Smooth muscle cell (in vitro differentiated cells): ENCODE measurements at regions not wholly inside any gene's neighbourhood (a gene's known extent, or its start where the extent isn't known, plus 50 kb on each side); places are given as distances from the start of the nearest gene placed in this dataset.

Source experiments
- DNase-seq: peaks from one replicate; lab custom pipeline; 2025; ENCODE audit not compliant: unreplicated experiment; lab: John Stamatoyannopoulos, UW
- H2AFZ ChIP-seq: fragments of 200-600 bp; sonication (generic); 2 replicates; pipeline ENCODE4 v1.6.0; 2016; ENCODE audit warnings: antibody characterized with exemption, low read depth, mild to moderate bottlenecking
- H3F3A ChIP-seq: fragments of 200-600 bp; sonication (generic); 2 replicates; pipeline ENCODE4 v1.6.0; 2017; ENCODE audit warnings: antibody characterized with exemption, low read depth
- H3K27ac ChIP-seq: fragments of 200-600 bp; sonication (generic); 2 replicates; pipeline ENCODE4 v1.5.1; 2016; ENCODE audit warnings: low read depth, mild to moderate bottlenecking
- H3K27me3 ChIP-seq: fragments of 200-600 bp; sonication (generic); 2 replicates; pipeline ENCODE4 v1.6.1; 2016; ENCODE audit warnings: low read depth, mild to moderate bottlenecking
- H3K36me3 ChIP-seq: fragments of 200-600 bp; sonication (generic); 2 replicates; pipeline ENCODE4 v1.5.1; 2016; ENCODE audit warnings: low read depth
- H3K4me1 ChIP-seq: fragments of 200-600 bp; sonication (generic); 2 replicates; pipeline ENCODE4 v1.5.1; 2016; ENCODE audit warnings: low read depth
- H3K4me2 ChIP-seq: fragments of 200-600 bp; sonication (generic); 2 replicates; pipeline ENCODE4 v1.6.0; 2016; ENCODE audit warnings: mild to moderate bottlenecking
- H3K4me3 ChIP-seq: fragments of 200-600 bp; sonication (generic); 2 replicates; pipeline ENCODE4 v1.5.1; 2016; ENCODE audit warnings: mild to moderate bottlenecking
- H3K79me2 ChIP-seq: fragments of 200-600 bp; sonication (generic); 2 replicates; pipeline ENCODE4 v1.6.0; 2016; ENCODE audit warnings: low read depth, mild to moderate bottlenecking
- H3K9ac ChIP-seq: fragments of 200-600 bp; sonication (generic); 2 replicates; pipeline ENCODE4 v1.6.0; 2016; ENCODE audit warnings: low read depth
- H3K9me3 ChIP-seq: fragments of 200-600 bp; sonication (generic); replicated peaks from 2 replicates; pipeline ENCODE4 v1.5.1; 2016; ENCODE audit warnings: low read depth
- H4K20me1 ChIP-seq: fragments of 200-600 bp; sonication (generic); 2 replicates; pipeline ENCODE4 v1.6.0; 2016; ENCODE audit warnings: low read depth
- WGBS: methylation state at CpG from one replicate; pipeline ENCODE4 v1.1.7; 2016; ENCODE audit warnings: low lambda C conversion rate; 5-methylcytosine and 5-hydroxymethylcytosine counted together
- TF ChIP-seq, protein P1 (sequence below): fragments of 200-600 bp; sonication (generic); IDR thresholded peaks from 2 replicates; pipeline ENCODE4 v1.5.1; 2017; ENCODE audit warnings: borderline replicate concordance, mild to moderate bottlenecking, antibody characterized with exemption; ENCODE audit not compliant: insufficient read depth, poor library complexity, severe bottlenecking

GRCh38 chr9:78163834-78164233 is 72.0 kb upstream of the CEP78 start:
- H3F3A ChIP-seq = no peaks in the 10 kb centered on the region
- H3K36me3 ChIP-seq = no peaks in the 10 kb centered on the region
- no peak overlapping the region for H3K4me2 ChIP-seq
- no peak overlapping the region for H2AFZ ChIP-seq
- H3K27me3 ChIP-seq = no peaks in the 10 kb centered on the region
- DNase-seq = no peak
- no peak overlapping the region for H3K4me3 ChIP-seq
- no peak overlapping the region for H3K27ac ChIP-seq
- TF ChIP-seq, protein P1, sequence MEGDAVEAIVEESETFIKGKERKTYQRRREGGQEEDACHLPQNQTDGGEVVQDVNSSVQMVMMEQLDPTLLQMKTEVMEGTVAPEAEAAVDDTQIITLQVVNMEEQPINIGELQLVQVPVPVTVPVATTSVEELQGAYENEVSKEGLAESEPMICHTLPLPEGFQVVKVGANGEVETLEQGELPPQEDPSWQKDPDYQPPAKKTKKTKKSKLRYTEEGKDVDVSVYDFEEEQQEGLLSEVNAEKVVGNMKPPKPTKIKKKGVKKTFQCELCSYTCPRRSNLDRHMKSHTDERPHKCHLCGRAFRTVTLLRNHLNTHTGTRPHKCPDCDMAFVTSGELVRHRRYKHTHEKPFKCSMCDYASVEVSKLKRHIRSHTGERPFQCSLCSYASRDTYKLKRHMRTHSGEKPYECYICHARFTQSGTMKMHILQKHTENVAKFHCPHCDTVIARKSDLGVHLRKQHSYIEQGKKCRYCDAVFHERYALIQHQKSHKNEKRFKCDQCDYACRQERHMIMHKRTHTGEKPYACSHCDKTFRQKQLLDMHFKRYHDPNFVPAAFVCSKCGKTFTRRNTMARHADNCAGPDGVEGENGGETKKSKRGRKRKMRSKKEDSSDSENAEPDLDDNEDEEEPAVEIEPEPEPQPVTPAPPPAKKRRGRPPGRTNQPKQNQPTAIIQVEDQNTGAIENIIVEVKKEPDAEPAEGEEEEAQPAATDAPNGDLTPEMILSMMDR = no peak
- no peaks in the 10 kb centered on the region for H3K4me1 ChIP-seq
- H4K20me1 ChIP-seq = no peaks in the 10 kb centered on the region
- 83% methylated on average over 2 of the region's 2 CpGs for WGBS
- no peaks in the 10 kb centered on the region for H3K9me3 ChIP-seq
- no peak overlapping the region for H3K9ac ChIP-seq
- H3K79me2 ChIP-seq = no peaks in the 10 kb centered on the region

GRCh38 chr9:78158286-78158685 is 77.6 kb upstream of the CEP78 start:
- WGBS = 65% methylated on average over 1 of the region's 1 CpG
- TF ChIP-seq, protein P1 = no peak
- Histone ChIP-seq H3K79me2 (no peaks in the 10 kb centered on the region), H3K36me3 (no peaks in the 10 kb centered on the region), H3K4me1 (no peaks in the 10 kb centered on the region), H3K27ac (no peak overlapping the region), H4K20me1 (no peaks in the 10 kb centered on the region), H3K4me2 (no peak overlapping the region), H3K9me3 (no peaks in the 10 kb centered on the region), H3K9ac (no peak overlapping the region), H2AFZ (no peak overlapping the region), H3K27me3 (no peaks in the 10 kb centered on the region), H3F3A (no peaks in the 10 kb centered on the region), H3K4me3 (no peak overlapping the region)
- DNase-seq = no peak

DNA sequence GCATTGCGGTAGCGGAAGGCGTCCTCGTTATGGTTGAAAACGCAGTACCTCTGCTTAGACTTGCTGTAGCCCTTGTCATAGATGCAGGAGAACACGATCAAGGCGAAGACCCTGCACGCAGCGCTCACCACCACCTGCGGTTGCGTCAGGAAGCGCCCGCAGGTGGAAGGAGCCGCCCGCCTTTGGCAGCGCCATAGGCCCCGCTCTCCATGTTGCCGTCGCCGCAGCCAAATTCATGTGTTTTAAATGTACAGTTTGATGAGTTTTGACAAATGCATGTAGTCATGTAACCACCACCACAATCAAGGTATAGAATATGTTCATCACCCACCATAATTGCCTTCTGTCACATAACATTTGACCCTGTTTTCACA is 84.9 kb upstream of the CEP78 start:
- H3K4me2 ChIP-seq = no peak overlapping the region
- TF ChIP-seq, protein P1 = no peak
- H2AFZ ChIP-seq = no peak overlapping the region
- no peak for DNase-seq
- no peaks in the 10 kb centered on the region for H3F3A ChIP-seq
- H3K9me3 ChIP-seq = no peaks in the 10 kb centered on the region
- H3K27me3 ChIP-seq = no peaks in the 10 kb centered on the region
- no peaks in the 10 kb centered on the region for H4K20me1 ChIP-seq
- no peaks in the 10 kb centered on the region for H3K4me1 ChIP-seq
- H3K36me3 ChIP-seq = no peaks in the 10 kb centered on the region
- H3K27ac ChIP-seq = no peak overlapping the region
- WGBS = 98% methylated on average over 20 of the region's 20 CpGs
- no peak overlapping the region for H3K4me3 ChIP-seq
- H3K79me2 ChIP-seq = no peaks in the 10 kb centered on the region
- H3K9ac ChIP-seq = no peak overlapping the region

DNA sequence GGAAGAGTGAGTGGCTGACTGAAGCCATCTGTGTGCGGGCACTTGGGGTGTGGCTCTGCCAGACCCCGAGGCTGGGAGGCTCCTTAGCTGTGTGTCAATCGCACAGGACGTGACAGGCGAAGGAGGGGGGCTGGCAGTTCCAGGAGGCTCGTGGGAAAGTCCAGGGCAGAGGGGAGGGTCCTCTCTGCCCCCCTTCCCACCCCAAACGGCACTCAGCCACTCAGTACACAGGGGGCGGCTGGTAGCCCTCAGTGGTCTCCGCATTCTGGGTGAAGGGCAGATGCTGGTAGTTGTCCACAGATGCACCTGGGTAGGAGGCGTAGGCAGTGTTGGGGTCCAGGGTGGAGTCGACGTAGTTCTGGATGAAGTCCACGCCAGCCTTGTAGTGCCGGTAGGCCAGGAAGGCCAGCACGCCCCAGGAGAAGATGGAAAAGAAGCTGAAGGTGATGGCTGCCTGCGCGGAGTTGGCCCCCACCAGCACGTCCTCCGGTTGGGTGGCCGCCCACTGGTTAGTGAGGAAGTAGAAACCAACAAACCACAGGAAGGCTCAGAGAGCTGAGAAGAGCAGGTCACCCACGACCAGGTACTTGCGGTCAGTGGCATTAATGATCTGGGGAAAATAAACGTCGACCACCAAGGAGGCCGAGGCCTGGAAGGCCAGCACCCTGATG is 85.4 kb upstream of the CEP78 start:
- H3K4me2 ChIP-seq = no peak overlapping the region
- no peak overlapping the region for H3K4me3 ChIP-seq
- H3K4me1 ChIP-seq = no peaks in the 10 kb centered on the region
- no peaks in the 10 kb centered on the region for H3K9me3 ChIP-seq
- H3K27ac ChIP-seq = no peak overlapping the region
- WGBS = 96% methylated on average over 25 of the region's 25 CpGs
- no peak overlapping the region for H2AFZ ChIP-seq
- H4K20me1 ChIP-seq = no peaks in the 10 kb centered on the region
- H3K79me2 ChIP-seq = no peaks in the 10 kb centered on the region
- no peaks in the 10 kb centered on the region for H3F3A ChIP-seq
- H3K27me3 ChIP-seq = no peaks in the 10 kb centered on the region
- no peaks in the 10 kb centered on the region for H3K36me3 ChIP-seq
- DNase-seq = no peak
- TF ChIP-seq, protein P1 = no peak
- H3K9ac ChIP-seq = no peak overlapping the region
